ENCODE measurements at regions not wholly inside any gene's neighbourhood (a gene's known extent, or its start where the extent isn't known, plus 50 kb on each side); places are given as distances from the start of the nearest gene placed in this dataset.

GRCh38 chr13:109672545-109672944 is 113.8 kb downstream of the IRS2 start:
- no peak for TF ChIP-seq SIN3A (IDR thresholded peaks at IDR 0.05; ENCODE audit: borderline replicate concordance, insufficient read depth, low read length)
- no peak for TF ChIP-seq POLR2AphosphoS5 (IDR thresholded peaks at IDR 0.05; ENCODE audit: low read depth, low read length)
- TF ChIP-seq FOXP2 (optimal IDR thresholded peaks at IDR 0.05; ENCODE audit: borderline replicate concordance, extremely low read depth, extremely low read length, insufficient read depth), result no peak
- TF ChIP-seq REST (IDR thresholded peaks at IDR 0.05; ENCODE audit: insufficient read depth in 1 of 2, low read depth in 2 of 2, low read length in 2 of 2), result no peak
- no peak for TF ChIP-seq TAF1 (IDR thresholded peaks at IDR 0.05; ENCODE audit: borderline replicate concordance, insufficient read depth, low read length)

GRCh38 chr13:109671919-109672318 is 114.5 kb downstream of the IRS2 start:
- TF ChIP-seq TAF1 (IDR thresholded peaks at IDR 0.05; ENCODE audit: borderline replicate concordance, insufficient read depth, low read length) (no peak), POLR2AphosphoS5 (IDR thresholded peaks at IDR 0.05; ENCODE audit: low read depth, low read length) (no peak), SIN3A (IDR thresholded peaks at IDR 0.05; ENCODE audit: borderline replicate concordance, insufficient read depth, low read length) (no peak), REST (IDR thresholded peaks at IDR 0.05; ENCODE audit: insufficient read depth in 1 of 2, low read depth in 2 of 2, low read length in 2 of 2) (no peak), FOXP2 (optimal IDR thresholded peaks at IDR 0.05; ENCODE audit: borderline replicate concordance, extremely low read depth, extremely low read length, insufficient read depth) (no peak)

- no peak for TF ChIP-seq REST (IDR thresholded peaks at IDR 0.05; ENCODE audit: insufficient read depth in 1 of 2, low read depth in 2 of 2, low read length in 2 of 2)
- TF ChIP-seq TAF1 (IDR thresholded peaks at IDR 0.05; ENCODE audit: borderline replicate concordance, insufficient read depth, low read length), result no peak
These were observed 115.6 kb downstream of the IRS2 start for GRCh38 chr13:109670776-109671175.

- no peak for TF ChIP-seq TAF1 (IDR thresholded peaks at IDR 0.05; ENCODE audit: borderline replicate concordance, insufficient read depth, low read length)
- TF ChIP-seq FOXP2 (optimal IDR thresholded peaks at IDR 0.05; ENCODE audit: borderline replicate concordance, extremely low read depth, extremely low read length, insufficient read depth), result no peak
- TF ChIP-seq SIN3A (IDR thresholded peaks at IDR 0.05; ENCODE audit: borderline replicate concordance, insufficient read depth, low read length), result no peak
- TF ChIP-seq POLR2AphosphoS5 (IDR thresholded peaks at IDR 0.05; ENCODE audit: low read depth, low read length), result no peak
- no peak for TF ChIP-seq REST (IDR thresholded peaks at IDR 0.05; ENCODE audit: insufficient read depth in 1 of 2, low read depth in 2 of 2, low read length in 2 of 2)
These were observed 116.4 kb downstream of the IRS2 start for GRCh38 chr13:109669956-109670355.

- TF ChIP-seq REST (IDR thresholded peaks at IDR 0.05; ENCODE audit: insufficient read depth in 1 of 2, low read depth in 2 of 2, low read length in 2 of 2), result no peak
- no peak for TF ChIP-seq SIN3A (IDR thresholded peaks at IDR 0.05; ENCODE audit: borderline replicate concordance, insufficient read depth, low read length)
- no peak for TF ChIP-seq FOXP2 (optimal IDR thresholded peaks at IDR 0.05; ENCODE audit: borderline replicate concordance, extremely low read depth, extremely low read length, insufficient read depth)
- no peak for TF ChIP-seq TAF1 (IDR thresholded peaks at IDR 0.05; ENCODE audit: borderline replicate concordance, insufficient read depth, low read length)
- TF ChIP-seq POLR2AphosphoS5 (IDR thresholded peaks at IDR 0.05; ENCODE audit: low read depth, low read length), result no peak
These were observed 117.2 kb downstream of the IRS2 start for GRCh38 chr13:109669234-109669612.
